HCT116 (cell line): ENCODE measurements at regions not wholly inside any gene's neighbourhood (a gene's known extent, or its start where the extent isn't known, plus 50 kb on each side); places are given as distances from the start of the nearest gene placed in this dataset.

Source experiments
- ATAC-seq: fragments of 200-7000 bp; cut with Tn5 transposase; 2 replicates; pipeline ENCODE4 v1.9.1; 2020; ENCODE audit warnings: mild to moderate bottlenecking, moderate library complexity
- BruUV-seq: library from RNA; stranded (reverse); fragments of 400-500 nt; replicated peaks from 2 replicates; lab custom pipeline; 2021; lab: Mats Ljungman, UMichigan
- CTCF ChIA-PET: fragments of 300-600 bp; sonication (Branson Sonifier 250); formaldehyde crosslinking; loops from one replicate; lab custom pipeline; 2021; ENCODE audit warnings: antibody characterized with exemption; lab: Charles Lee
- POLR2A ChIA-PET: fragments of 300-600, 350-600 bp; sonication (Branson Sonifier 250); formaldehyde crosslinking; loops from one replicate; lab custom pipeline; 2021; ENCODE audit warnings: antibody characterized with exemption; lab: Charles Lee
- RAD21 ChIA-PET, 2 experiments: fragments of 300-600 bp; sonication (Branson Sonifier 250); formaldehyde crosslinking; loops; one replicate each; lab custom pipeline; 2023; ENCODE audit warnings: low total read pairs in 2 of 2; ENCODE audit not compliant: uncharacterized antibody in 2 of 2, unreplicated experiment in 2 of 2, low non-redundant PET in 1 of 2; lab: Charles Lee
- DNase-seq: peaks from one replicate; pipeline ENCODE4 v3.0.0-alpha.2; 2010; ENCODE audit warnings: low read depth, low spot score
- H2AFZ ChIP-seq: fragments of 200-600 bp; shearing (Covaris generic), sonication (generic); 2 replicates; pipeline ENCODE4 v1.6.1; 2017; ENCODE audit warnings: low read depth, mixed run types, mixed read lengths, antibody characterized with exemption, low read length; ENCODE audit not compliant: poor library complexity, severe bottlenecking
- H3K27ac ChIP-seq: 2 replicates; pipeline ENCODE4 v1.5.1; 2012; ENCODE audit warnings: low read depth, low read length
- H3K27me3 ChIP-seq: fragments of 200-600 bp; sonication (generic); 2 replicates; pipeline ENCODE4 v1.6.1; 2016; ENCODE audit warnings: mixed run types, low read length, mixed read lengths; ENCODE audit not compliant: insufficient read depth
- H3K36me3 ChIP-seq, 2 experiments: fragments of 200-500 bp in 1 of 2; fragments of 200-600 bp in 1 of 2; sonication (Bioruptor generic) in 1 of 2; sonication (generic) in 1 of 2; 2 replicates each; pipeline versions ENCODE4 v1.5.1 to v1.6.1; 2014 to 2016; ENCODE audit warnings: low read length in 2 of 2, inconsistent platforms in 1 of 2, mixed read lengths in 1 of 2, mixed run types in 1 of 2; ENCODE audit not compliant: insufficient read depth in 2 of 2, control insufficient read depth in 1 of 2
- H3K4me1 ChIP-seq, 2 experiments: fragments of 200-600 bp in 1 of 2; sonication (generic) in 1 of 2; 2 replicates each; pipeline versions ENCODE4 v1.5.1 to v1.6.1; 2012 to 2017; ENCODE audit warnings: low read length in 2 of 2, inconsistent platforms in 1 of 2, mild to moderate bottlenecking in 1 of 2, mixed read lengths in 1 of 2, mixed run types in 1 of 2, moderate library complexity in 1 of 2; ENCODE audit not compliant: insufficient read depth in 2 of 2, control insufficient read depth in 1 of 2
- H3K4me2 ChIP-seq: fragments of 200-600 bp; sonication (generic); 2 replicates; pipeline ENCODE4 v1.6.1; 2017; ENCODE audit warnings: mixed run types, low read length, mixed read lengths
- H3K4me3 ChIP-seq, 2 experiments: fragments of 200-600 bp in 1 of 2; sonication (generic) in 1 of 2; replicated peaks in 1 of 2; 2 replicates each; pipeline ENCODE4 v1.5.1; 2011 to 2016; ENCODE audit warnings: low read length in 2 of 2, control low read depth in 1 of 2, low read depth in 1 of 2, mild to moderate bottlenecking in 1 of 2, mixed read lengths in 1 of 2, mixed run types in 1 of 2
- H3K79me2 ChIP-seq: fragments of 200-600 bp; sonication (generic); 2 replicates; pipeline ENCODE4 v1.6.1; 2017; ENCODE audit warnings: mild to moderate bottlenecking, mixed run types, low read length, moderate library complexity, mixed read lengths; ENCODE audit not compliant: insufficient read depth
- H3K9ac ChIP-seq: fragments of 200-600 bp; sonication (generic); 2 replicates; pipeline ENCODE4 v1.6.1; 2016; ENCODE audit warnings: low read length, mixed read lengths
- H3K9me2 ChIP-seq: fragments of 200-600 bp; sonication (generic), shearing (Covaris generic); 2 replicates; pipeline ENCODE4 v1.6.1; 2017; ENCODE audit warnings: mixed run types, mild to moderate bottlenecking, moderate library complexity; ENCODE audit not compliant: insufficient read depth
- H3K9me3 ChIP-seq, 2 experiments: fragments of 200-500 bp in 1 of 2; fragments of 200-600 bp in 1 of 2; sonication (Bioruptor generic) in 1 of 2; sonication (generic) in 1 of 2; 2 replicates each; pipeline ENCODE4 v1.6.1; 2014 to 2017; ENCODE audit warnings: low read length in 2 of 2, mixed read lengths in 2 of 2, inconsistent platforms in 1 of 2, low read depth in 1 of 2, mild to moderate bottlenecking in 1 of 2, mixed run types in 1 of 2, moderate library complexity in 1 of 2; ENCODE audit not compliant: control insufficient read depth in 1 of 2, insufficient read depth in 1 of 2
- H4K20me1 ChIP-seq: fragments of 200-600 bp; sonication (generic), shearing (Covaris generic); 2 replicates; pipeline ENCODE4 v1.6.1; 2017; ENCODE audit warnings: mixed run types, mild to moderate bottlenecking, moderate library complexity; ENCODE audit not compliant: insufficient read depth
- EGR1 ChIP-seq: IDR thresholded peaks from 2 replicates; pipeline ENCODE4 v1.6.1; 2012; ENCODE audit warnings: low read depth
- ELF1 ChIP-seq: IDR thresholded peaks from 2 replicates; pipeline ENCODE4 v1.6.1; 2012; ENCODE audit warnings: low read depth, borderline replicate concordance
- EZH2 ChIP-seq: fragments of 200-600 bp; sonication (generic); IDR thresholded peaks from 2 replicates; pipeline ENCODE4 v1.6.1; 2017; ENCODE audit warnings: antibody characterized with exemption, mixed run types
- EZH2phosphoT487 ChIP-seq: fragments of 200-600 bp; IDR thresholded peaks from 2 replicates; pipeline ENCODE4 v1.6.1; 2018; ENCODE audit warnings: antibody characterized with exemption, borderline replicate concordance
- FOSL1 ChIP-seq: IDR thresholded peaks from 2 replicates; pipeline ENCODE4 v1.6.1; 2012; ENCODE audit warnings: low read depth
- MAX ChIP-seq: IDR thresholded peaks from 2 replicates; pipeline ENCODE4 v1.6.1; 2012
- SRF ChIP-seq: IDR thresholded peaks from 2 replicates; pipeline ENCODE4 v1.6.1; 2012; ENCODE audit warnings: low read depth
- ZBTB33 ChIP-seq: IDR thresholded peaks from 2 replicates; pipeline ENCODE4 v1.6.1; 2011; ENCODE audit warnings: mild to moderate bottlenecking, low read length, moderate library complexity; ENCODE audit not compliant: insufficient replicate concordance; ENCODE audit errors: extremely low read depth
- ZNF274 ChIP-seq: fragments of 200-500 bp; sonication (Bioruptor generic); IDR thresholded peaks from 2 replicates; pipeline ENCODE4 v1.6.1; 2014; ENCODE audit warnings: mild to moderate bottlenecking, low read depth, low read length, inconsistent platforms
- intact Hi-C: fragments of 100-400 bp; cut with micrococcal nuclease; formaldehyde crosslinking; loops from 2 replicates; pipeline ENCODE4 v1.10.0; 2022

GRCh38 chr4:133865612-133866327 is 335.8 kb downstream of the PABPC4L start (continued):
- no peak for TF ChIP-seq ZNF274
- TF ChIP-seq SRF: peak; percentile 50; the same call in 1 of the 2 replicates
- peak; percentile 89 for TF ChIP-seq FOSL1

- Histone ChIP-seq H3K79me2 (no peaks in the 10 kb centered on the region), H3K9ac (no peak overlapping the region), H3K4me2 (no peak overlapping the region), H3K9me2 (no peaks in the 10 kb centered on the region), H3K27me3 (no peaks in the 10 kb centered on the region), H3K4me3 (no peak overlapping the region), H3K27ac (no peak overlapping the region), H2AFZ (no peak overlapping the region), H3K9me3 (no peaks in the 10 kb centered on the region), H3K36me3 (no peaks in the 10 kb centered on the region), H3K4me1 (peaks cover 11 to 15% of the 10 kb centered on the region in 2 experiments), H4K20me1 (no peaks in the 10 kb centered on the region)
- no peak for DNase-seq
- ATAC-seq: no peak
- no peak for TF ChIP-seq ZNF274
- TF ChIP-seq EZH2phosphoT487: no peak
- ChIA-PET RAD21 (no interaction called here), POLR2A (no interaction called here), CTCF (no interaction called here)
- no TSS peak for BruUV-seq
- intact Hi-C loops: no loop called here
Measured at GRCh38 chr4:133863153-133863552, 338.4 kb downstream of the PABPC4L start.

GRCh38 chr4:133856731-133857355 is 344.7 kb downstream of the PABPC4L start:
- Histone ChIP-seq H3K27me3 (no peaks in the 10 kb centered on the region), H3K36me3 (no peaks in the 10 kb centered on the region), H3K4me3 (no peak overlapping the region), H2AFZ (no peak overlapping the region), H3K4me2 (no peak overlapping the region), H3K9me2 (no peaks in the 10 kb centered on the region), H3K9ac (no peak overlapping the region), H4K20me1 (no peaks in the 10 kb centered on the region), H3K27ac (no peak overlapping the region), H3K79me2 (no peaks in the 10 kb centered on the region), H3K4me1 (no peaks in the 10 kb centered on the region), H3K9me3 (no peaks in the 10 kb centered on the region)
- ChIA-PET POLR2A (no interaction called here), CTCF (no interaction called here), RAD21 (no interaction called here)
- no TSS peak for BruUV-seq
- DNase-seq (no peak), ATAC-seq (no peak)
- TF ChIP-seq ELF1: no peak
- no peak for TF ChIP-seq ZBTB33
- no peak for TF ChIP-seq EZH2
- no peak for TF ChIP-seq MAX
- no peak for TF ChIP-seq EGR1
- intact Hi-C loops: no loop called here
